GM12878 (cell line): ENCODE measurements at regions not wholly inside any gene's neighbourhood (a gene's known extent, or its start where the extent isn't known, plus 50 kb on each side); places are given as distances from the start of the nearest gene placed in this dataset.

ENCODE experiments used
- ATAC-seq: fragments of 200-7000 bp; cut with Tn5 transposase; 3 replicates; pipeline ENCODE4 v1.9.1; 2020; ENCODE audit warnings: mild to moderate bottlenecking, moderate library complexity
- BruUV-seq: library from RNA; stranded (reverse); fragments of 400-500 nt; replicated peaks from 2 replicates; lab custom pipeline; 2021; lab: Mats Ljungman, UMichigan
- CTCF ChIA-PET: fragments of 300-600 bp; sonication (Branson Sonifier 250); formaldehyde crosslinking; extraction: SDS; loops from one replicate; lab custom pipeline; 2021; ENCODE audit warnings: inconsistent platforms; lab: Yijun Ruan, JAX
- POLR2A ChIA-PET: fragments of 350-600 bp; formaldehyde crosslinking; extraction: SDS; loops from one replicate; lab custom pipeline; 2021; ENCODE audit warnings: inconsistent platforms; lab: Charles Lee
- RAD21 ChIA-PET: fragments of 300-600 bp; sonication (Branson Sonifier 250); formaldehyde crosslinking; loops from one replicate; lab custom pipeline; 2023; ENCODE audit warnings: antibody characterized with exemption; ENCODE audit not compliant: unreplicated experiment; lab: Charles Lee
- SMC1A ChIA-PET: fragments of 300-600 bp; sonication (Branson Sonifier 250); formaldehyde crosslinking; loops from one replicate; lab custom pipeline; 2023; ENCODE audit not compliant: unreplicated experiment, uncharacterized antibody; lab: Charles Lee
- DNase-seq: peaks from one replicate; pipeline ENCODE4 v3.0.0-alpha.2; 2011; ENCODE audit warnings: low read depth, low spot score
- FAIRE-seq: peaks from 3 replicates; lab custom pipeline; 2011; peaks lifted over from hg19 to GRCh38; lab: Jason Lieb, UNC
- H2AFZ ChIP-seq: 2 replicates; pipeline ENCODE4 v1.6.0; 2011; ENCODE audit warnings: low read depth, low read length, control low read depth; ENCODE audit not compliant: control insufficient read depth
- H3K27ac ChIP-seq: 2 replicates; pipeline ENCODE4 v1.5.1; 2011; ENCODE audit warnings: control low read depth; ENCODE audit not compliant: control insufficient read depth, insufficient read depth
- H3K27me3 ChIP-seq, 2 experiments: replicated peaks in 1 of 2; 2 replicates each; pipeline versions ENCODE4 v1.6.0 to v1.6.1; 2011; ENCODE audit warnings: low read length in 1 of 2; ENCODE audit not compliant: control insufficient read depth in 2 of 2, insufficient read depth in 2 of 2
- H3K36me3 ChIP-seq, 2 experiments: 2 replicates each; pipeline ENCODE4 v1.5.1; 2011; ENCODE audit warnings: low read length in 1 of 2; ENCODE audit not compliant: control insufficient read depth in 2 of 2, insufficient read depth in 2 of 2
- H3K4me1 ChIP-seq: 2 replicates; pipeline ENCODE4 v1.6.1; 2011; ENCODE audit warnings: mild to moderate bottlenecking, low read length, moderate library complexity, mixed read lengths; ENCODE audit not compliant: control insufficient read depth, insufficient read depth
- H3K4me2 ChIP-seq: 2 replicates; pipeline ENCODE4 v1.6.0; 2011; ENCODE audit warnings: control low read depth; ENCODE audit not compliant: control insufficient read depth, insufficient read depth
- H3K4me3 ChIP-seq: fragments of 200-600 bp; sonication (generic); 2 replicates; pipeline ENCODE4 v1.5.1; 2016
- H3K79me2 ChIP-seq: 2 replicates; pipeline ENCODE4 v1.6.0; 2011; ENCODE audit warnings: low read length; ENCODE audit not compliant: control insufficient read depth, insufficient read depth
- H3K9ac ChIP-seq: 2 replicates; pipeline ENCODE4 v1.8.0; 2011; ENCODE audit warnings: low read length, control low read depth, mixed read lengths; ENCODE audit not compliant: control insufficient read depth, insufficient read depth
- H3K9me3 ChIP-seq: replicated peaks from 3 replicates; pipeline ENCODE4 v1.5.1; 2011; ENCODE audit warnings: mild to moderate bottlenecking, low read length; ENCODE audit not compliant: control insufficient read depth, insufficient read depth
- H4K20me1 ChIP-seq: 2 replicates; pipeline ENCODE4 v1.6.0; 2011; ENCODE audit not compliant: control insufficient read depth, insufficient read depth
- BMI1 ChIP-seq: fragments of 450-650 bp; IDR thresholded peaks from 2 replicates; pipeline ENCODE4 v1.6.1; 2016; ENCODE audit warnings: mild to moderate bottlenecking, moderate library complexity, borderline replicate concordance
- MEF2A ChIP-seq: IDR thresholded peaks from 2 replicates; pipeline ENCODE4 v1.6.1; 2011; ENCODE audit warnings: low read depth, mild to moderate bottlenecking, low read length, moderate library complexity; ENCODE audit not compliant: insufficient read depth
- SREBF2 ChIP-seq: IDR thresholded peaks from 2 replicates; pipeline ENCODE4 v1.6.1; 2012; ENCODE audit warnings: mild to moderate bottlenecking, low read length
- TBL1XR1 ChIP-seq: IDR thresholded peaks from 2 replicates; pipeline ENCODE4 v1.6.1; 2012; ENCODE audit warnings: low read depth, low read length, improper control_type of control experiment
- YY1 ChIP-seq: IDR thresholded peaks from 2 replicates; pipeline ENCODE4 v1.6.1; 2011; ENCODE audit warnings: low read depth, mild to moderate bottlenecking, low read length
- ZNF207 ChIP-seq: fragments of 450-650 bp; IDR thresholded peaks from 2 replicates; pipeline ENCODE4 v1.6.1; 2014; ENCODE audit warnings: antibody characterized with exemption, mild to moderate bottlenecking, borderline replicate concordance
- WGBS: methylation state at CpG from one replicate; pipeline ENCODE4 v1.1.6; 2016; ENCODE audit warnings: low lambda C conversion rate; ENCODE audit not compliant: insufficient replicate concordance, insufficient coverage; ENCODE audit errors: missing lambda C conversion rate; 5-methylcytosine and 5-hydroxymethylcytosine counted together
- in situ Hi-C: fragments of 300-500 bp; cut with MboI; formaldehyde crosslinking; loops from 9 replicates; pipeline ENCODE4 v1.14.3; 2018; ENCODE audit warnings: mixed read lengths
- intact Hi-C: fragments of 100-400 bp; cut with micrococcal nuclease; formaldehyde crosslinking; loops from one replicate; pipeline ENCODE4 v1.14.2; 2022; ENCODE audit not compliant: unreplicated experiment
- TF ChIP-seq, protein P1 (sequence below), 3 experiments: IDR thresholded peaks in 2 of 3; conservative IDR thresholded peaks in 1 of 3; 2 replicates each; pipeline ENCODE4 v1.5.1; 2011; ENCODE audit warnings: low read depth in 3 of 3, low read length in 3 of 3, mild to moderate bottlenecking in 3 of 3, control low read depth in 2 of 3, moderate library complexity in 2 of 3, inconsistent platforms in 1 of 3, mixed read lengths in 1 of 3; ENCODE audit not compliant: control insufficient read depth in 2 of 3, insufficient read depth in 1 of 3; ENCODE audit errors: extremely low read depth in 1 of 3
- TF ChIP-seq, protein P2 (sequence below): fragments of 450-650 bp; IDR thresholded peaks from 2 replicates; pipeline ENCODE4 v1.6.1; 2017; ENCODE audit warnings: mild to moderate bottlenecking, low read depth, inconsistent platforms; ENCODE audit not compliant: poor library complexity, severe bottlenecking

GRCh38 chr6:168131464-168132415 is 52.7 kb upstream of the FRMD1 start:
- RAD21 ChIA-PET, result no interaction called here
- DNase-seq, result no peak

More at GRCh38 chr6:168131464-168132415, 52.7 kb upstream of the FRMD1 start:
- Histone ChIP-seq H3K36me3 (no peaks in the 10 kb centered on the region), H3K79me2 (no peaks in the 10 kb centered on the region), H3K9ac (no peak overlapping the region), H3K4me3 (no peak overlapping the region), H3K4me1 (no peaks in the 10 kb centered on the region), H3K4me2 (no peak overlapping the region), H3K27me3 (no peaks in the 10 kb centered on the region; a peak in 1 of 4 replicates), H3K9me3 (no peaks in the 10 kb centered on the region), H4K20me1 (no peaks in the 10 kb centered on the region), H3K27ac (no peak overlapping the region)
- BruUV-seq, result no TSS peak
- ATAC-seq (no peak), FAIRE-seq (no peak)
- 26% methylated on average over 20 of the region's 20 CpGs for WGBS
- ChIA-PET CTCF (no interaction called here), SMC1A (no interaction called here), POLR2A (no interaction called here)
- intact Hi-C loops (no loop called here), in situ Hi-C loops (no loop called here)
- TF ChIP-seq SREBF2 (no peak), YY1 (no peak), ZNF207 (no peak), BMI1 (no peak), MEF2A (no peak), TBL1XR1 (no peak)
- TF ChIP-seq, protein P1, sequence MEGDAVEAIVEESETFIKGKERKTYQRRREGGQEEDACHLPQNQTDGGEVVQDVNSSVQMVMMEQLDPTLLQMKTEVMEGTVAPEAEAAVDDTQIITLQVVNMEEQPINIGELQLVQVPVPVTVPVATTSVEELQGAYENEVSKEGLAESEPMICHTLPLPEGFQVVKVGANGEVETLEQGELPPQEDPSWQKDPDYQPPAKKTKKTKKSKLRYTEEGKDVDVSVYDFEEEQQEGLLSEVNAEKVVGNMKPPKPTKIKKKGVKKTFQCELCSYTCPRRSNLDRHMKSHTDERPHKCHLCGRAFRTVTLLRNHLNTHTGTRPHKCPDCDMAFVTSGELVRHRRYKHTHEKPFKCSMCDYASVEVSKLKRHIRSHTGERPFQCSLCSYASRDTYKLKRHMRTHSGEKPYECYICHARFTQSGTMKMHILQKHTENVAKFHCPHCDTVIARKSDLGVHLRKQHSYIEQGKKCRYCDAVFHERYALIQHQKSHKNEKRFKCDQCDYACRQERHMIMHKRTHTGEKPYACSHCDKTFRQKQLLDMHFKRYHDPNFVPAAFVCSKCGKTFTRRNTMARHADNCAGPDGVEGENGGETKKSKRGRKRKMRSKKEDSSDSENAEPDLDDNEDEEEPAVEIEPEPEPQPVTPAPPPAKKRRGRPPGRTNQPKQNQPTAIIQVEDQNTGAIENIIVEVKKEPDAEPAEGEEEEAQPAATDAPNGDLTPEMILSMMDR (IDR thresholded peaks at IDR 0.05 in 2 of 3, conservative IDR thresholded peaks at IDR 0.05 in 1 of 3; ENCODE audit: control insufficient read depth in 2 of 3, extremely low read depth in 1 of 3, insufficient read depth in 1 of 3, low read depth in 3 of 3, low read length in 3 of 3), result no peak
- TF ChIP-seq, protein P2, sequence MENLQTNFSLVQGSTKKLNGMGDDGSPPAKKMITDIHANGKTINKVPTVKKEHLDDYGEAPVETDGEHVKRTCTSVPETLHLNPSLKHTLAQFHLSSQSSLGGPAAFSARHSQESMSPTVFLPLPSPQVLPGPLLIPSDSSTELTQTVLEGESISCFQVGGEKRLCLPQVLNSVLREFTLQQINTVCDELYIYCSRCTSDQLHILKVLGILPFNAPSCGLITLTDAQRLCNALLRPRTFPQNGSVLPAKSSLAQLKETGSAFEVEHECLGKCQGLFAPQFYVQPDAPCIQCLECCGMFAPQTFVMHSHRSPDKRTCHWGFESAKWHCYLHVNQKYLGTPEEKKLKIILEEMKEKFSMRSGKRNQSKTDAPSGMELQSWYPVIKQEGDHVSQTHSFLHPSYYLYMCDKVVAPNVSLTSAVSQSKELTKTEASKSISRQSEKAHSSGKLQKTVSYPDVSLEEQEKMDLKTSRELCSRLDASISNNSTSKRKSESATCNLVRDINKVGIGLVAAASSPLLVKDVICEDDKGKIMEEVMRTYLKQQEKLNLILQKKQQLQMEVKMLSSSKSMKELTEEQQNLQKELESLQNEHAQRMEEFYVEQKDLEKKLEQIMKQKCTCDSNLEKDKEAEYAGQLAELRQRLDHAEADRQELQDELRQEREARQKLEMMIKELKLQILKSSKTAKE, result no peak
- TF ChIP-seq, all 136 proteins: peak for 0
- H2AFZ ChIP-seq, result no peak overlapping the region
